ENCODE measurements at regions not wholly inside any gene's neighbourhood (a gene's known extent, or its start where the extent isn't known, plus 50 kb on each side); places are given as distances from the start of the nearest gene placed in this dataset.

GRCh38 chr12:93055221-93055620 lies 126.1 kb upstream of the EEA1 start:
- H3K4me3 Mint-ChIP-seq = no peak overlapping the region
- H3K27me3 Mint-ChIP-seq (ENCODE audit: insufficient read depth) = peaks cover 8% of the 10 kb centered on the region
- no peak for TF ChIP-seq CTCF (IDR thresholded peaks at IDR 0.05)
- no peak for DNase-seq
- H3K36me3 Mint-ChIP-seq (ENCODE audit: low read depth) = no peaks in the 10 kb centered on the region
- H3K9me3 Mint-ChIP-seq = no peaks in the 10 kb centered on the region
- H3K27ac Mint-ChIP-seq = no peak overlapping the region
- H3K4me1 Mint-ChIP-seq (ENCODE audit: low read depth) = peaks cover 6% of the 10 kb centered on the region

GRCh38 chr12:93056971-93057535 lies 128.0 kb upstream of the EEA1 start:
- DNase-seq = no peak

GRCh38 chr12:93058280-93058679 lies 129.2 kb upstream of the EEA1 start:
- no peak overlapping the region for H3K27ac Mint-ChIP-seq
- no peak for TF ChIP-seq CTCF (IDR thresholded peaks at IDR 0.05)
- peaks cover 8% of the 10 kb centered on the region for H3K4me1 Mint-ChIP-seq (ENCODE audit: low read depth)
- H3K27me3 Mint-ChIP-seq (ENCODE audit: insufficient read depth) = peaks cover 15% of the 10 kb centered on the region
- no peak overlapping the region for H3K4me3 Mint-ChIP-seq
- no peaks in the 10 kb centered on the region for H3K9me3 Mint-ChIP-seq
- no peaks in the 10 kb centered on the region for H3K36me3 Mint-ChIP-seq (ENCODE audit: low read depth)
- DNase-seq = no peak

More at GRCh38 chr12:93056971-93057535, 128.0 kb upstream of the EEA1 start:
- H3K4me1 Mint-ChIP-seq (ENCODE audit: low read depth) = peaks cover 8% of the 10 kb centered on the region
- peaks cover 10% of the 10 kb centered on the region for H3K27me3 Mint-ChIP-seq (ENCODE audit: insufficient read depth)
- TF ChIP-seq CTCF (IDR thresholded peaks at IDR 0.05) = no peak
- H3K27ac Mint-ChIP-seq = no peak overlapping the region
- no peaks in the 10 kb centered on the region for H3K9me3 Mint-ChIP-seq
- H3K36me3 Mint-ChIP-seq (ENCODE audit: low read depth) = no peaks in the 10 kb centered on the region
- H3K4me3 Mint-ChIP-seq = no peak overlapping the region

- no peaks in the 10 kb centered on the region for H3K36me3 Mint-ChIP-seq (ENCODE audit: low read depth)
These were observed 130.2 kb upstream of the EEA1 start for GRCh38 chr12:93059288-93059687.

GRCh38 chr12:93059925-93060665 lies 131.0 kb upstream of the EEA1 start:
- H3K27ac Mint-ChIP-seq = no peak overlapping the region
- H3K27me3 Mint-ChIP-seq (ENCODE audit: insufficient read depth) = peaks cover 23% of the 10 kb centered on the region
- DNase-seq = no peak
- H3K4me3 Mint-ChIP-seq = no peak overlapping the region
- H3K36me3 Mint-ChIP-seq (ENCODE audit: low read depth) = no peaks in the 10 kb centered on the region
- no peak for TF ChIP-seq CTCF (IDR thresholded peaks at IDR 0.05)
- peaks cover 8% of the 10 kb centered on the region for H3K4me1 Mint-ChIP-seq (ENCODE audit: low read depth)
- H3K9me3 Mint-ChIP-seq = no peaks in the 10 kb centered on the region

More at GRCh38 chr12:93059288-93059687, 130.2 kb upstream of the EEA1 start:
- Mint-ChIP-seq H3K27ac (no peak overlapping the region), H3K9me3 (no peaks in the 10 kb centered on the region), H3K4me1 (ENCODE audit: low read depth) (peaks cover 8% of the 10 kb centered on the region), H3K27me3 (ENCODE audit: insufficient read depth) (peaks cover 18% of the 10 kb centered on the region), H3K4me3 (no peak overlapping the region)
- no peak for TF ChIP-seq CTCF (IDR thresholded peaks at IDR 0.05)
- no peak for DNase-seq
